HepG2 (cell line): ENCODE measurements at regions not wholly inside any gene's neighbourhood (a gene's known extent, or its start where the extent isn't known, plus 50 kb on each side); places are given as distances from the start of the nearest gene placed in this dataset.
A peak's percentile ranks its signal among the peaks of the same experiment; 100 is the strongest.

Source experiments
- ATF7-NPFF ChIP-seq: sonication (generic); formaldehyde crosslinking; IDR thresholded peaks from 2 replicates; pipeline ENCODE4 v1.8.1; 2023; ENCODE audit warnings: mild to moderate bottlenecking, low read depth, missing genetic modification reagents, moderate library complexity
- DRAP1 ChIP-seq: IDR thresholded peaks from 2 replicates; pipeline ENCODE4 v1.6.1; 2016; ENCODE audit warnings: missing genetic modification reagents, missing compliant biosample characterization
- ELK4 ChIP-seq: sonication (generic); formaldehyde crosslinking; IDR thresholded peaks from 2 replicates; pipeline ENCODE4 v1.9.0; 2021; ENCODE audit warnings: missing genetic modification reagents, borderline replicate concordance
- GTF3A ChIP-seq: sonication (generic); formaldehyde crosslinking; conservative IDR thresholded peaks from 2 replicates; pipeline ENCODE4 v1.4.0; 2020; ENCODE audit warnings: mild to moderate bottlenecking, missing genetic modification reagents
- KDM3A ChIP-seq: IDR thresholded peaks from 2 replicates; pipeline ENCODE4 v1.6.1; 2018; ENCODE audit warnings: low read depth, missing compliant biosample characterization
- MLX ChIP-seq: IDR thresholded peaks from 2 replicates; pipeline ENCODE4 v1.6.1; 2016
- MYC ChIP-seq: sonication (generic); formaldehyde crosslinking; IDR thresholded peaks from 2 replicates; pipeline ENCODE4 v1.9.0; 2021; ENCODE audit warnings: missing genetic modification reagents, borderline replicate concordance
- NFE2L2 ChIP-seq: fragments of 150-350 bp; IDR thresholded peaks from 2 replicates; pipeline ENCODE4 v1.6.1; 2014; ENCODE audit warnings: low read length
- PLRG1 ChIP-seq: fragments of 450-650 bp; conservative IDR thresholded peaks from 2 replicates; pipeline ENCODE4 v1.6.1; 2016
- RXRA ChIP-seq: sonication (generic); formaldehyde crosslinking; IDR thresholded peaks from 2 replicates; pipeline ENCODE4 v1.5.1; 2020; ENCODE audit warnings: missing genetic modification reagents
- SOX6 ChIP-seq, 2 experiments: fragments of 450-650 bp in 1 of 2; sonication (generic) in 1 of 2; formaldehyde crosslinking in 1 of 2; IDR thresholded peaks; 2 replicates each; pipeline versions ENCODE4 v1.4.0 to v1.6.1; 2017 to 2020; ENCODE audit warnings: antibody characterized with exemption in 1 of 2, mild to moderate bottlenecking in 1 of 2, missing genetic modification reagents in 1 of 2
- ZBTB2 ChIP-seq: sonication (generic); formaldehyde crosslinking; IDR thresholded peaks from 2 replicates; pipeline ENCODE4 v1.8.0; 2022; ENCODE audit warnings: low read depth, missing genetic modification reagents
- ZBTB33 ChIP-seq: sonication (generic); formaldehyde crosslinking; IDR thresholded peaks from 2 replicates; pipeline ENCODE4 v1.4.0; 2020; ENCODE audit warnings: missing genetic modification reagents
- ZNF251 ChIP-seq: sonication (generic); formaldehyde crosslinking; IDR thresholded peaks from 2 replicates; pipeline ENCODE4 v1.9.0; 2021; ENCODE audit warnings: mild to moderate bottlenecking, missing genetic modification reagents
- ZNF260 ChIP-seq: sonication (generic); formaldehyde crosslinking; IDR thresholded peaks from 2 replicates; pipeline ENCODE4 v1.4.0; 2020; ENCODE audit warnings: missing genetic modification reagents, low read depth, mild to moderate bottlenecking, borderline replicate concordance
- ZNF580 ChIP-seq: IDR thresholded peaks from 2 replicates; pipeline ENCODE4 v1.6.1; 2016; ENCODE audit warnings: low read depth, borderline replicate concordance
- ZNF589 ChIP-seq: sonication (generic); formaldehyde crosslinking; conservative IDR thresholded peaks from 2 replicates; pipeline ENCODE4 v1.8.0; 2022; ENCODE audit warnings: mild to moderate bottlenecking, moderate library complexity, missing genetic modification reagents
- ZNF770 ChIP-seq: sonication (generic); formaldehyde crosslinking; IDR thresholded peaks from 2 replicates; pipeline ENCODE4 v1.5.0; 2020; ENCODE audit warnings: mild to moderate bottlenecking, missing genetic modification reagents
- ZNF788 ChIP-seq: sonication (generic); formaldehyde crosslinking; IDR thresholded peaks from 2 replicates; pipeline ENCODE4 v1.5.0; 2020; ENCODE audit warnings: mild to moderate bottlenecking, missing genetic modification reagents, borderline replicate concordance

GRCh38 chr16:21525029-21525895, 74.1 kb upstream of the METTL9 start (continued):
- TF ChIP-seq GTF3A (peak; percentile 79), ZNF251 (peak; percentile 70; the same call in 1 of the 2 replicates), RXRA (peak; percentile 100), NFE2L2 (peak; percentile 60; the same call in 1 of the 2 replicates), SOX6 (IDR thresholded peaks at IDR 0.05) (0 out of 2 replicates have a peak, but pooled peaks have one; percentile 60), SOX6 (CRISPR knock-in tag; IDR thresholded peaks at IDR 0.05) (peak; percentile 99), PLRG1 (0 out of 2 replicates have a peak, but pooled peaks have one; percentile 12), ZNF589 (peak; percentile 99), ZBTB33 (peak; percentile 91), ATF7-NPFF (peak; percentile 83), ZBTB2 (CRISPR knock-in tag) (peak; percentile 90), MLX (peak; percentile 96), ELK4 (CRISPR knock-in tag) (0 out of 2 replicates have a peak, but pooled peaks have one; percentile 68), ZNF260 (CRISPR knock-in tag) (peak; percentile 30; the same call in 1 of the 2 replicates), MYC (CRISPR knock-in tag) (peak; percentile 98), ZNF580 (peak; percentile 98), ZNF788 (CRISPR knock-in tag) (peak; percentile 100), DRAP1 (CRISPR knock-in tag) (peak; percentile 83; the same call in 1 of the 2 replicates), ZNF770 (CRISPR knock-in tag) (peak; percentile 27; the same call in 1 of the 2 replicates), KDM3A (peak; percentile 98; the same call in 1 of the 2 replicates)
